GM12878 (cell line): ENCODE measurements at regions not wholly inside any gene's neighbourhood (a gene's known extent, or its start where the extent isn't known, plus 50 kb on each side); places are given as distances from the start of the nearest gene placed in this dataset.

ENCODE experiments used
- ATAC-seq: fragments of 200-7000 bp; cut with Tn5 transposase; 3 replicates; pipeline ENCODE4 v1.9.1; 2020; ENCODE audit warnings: mild to moderate bottlenecking, moderate library complexity
- BruUV-seq: library from RNA; stranded (reverse); fragments of 400-500 nt; replicated peaks from 2 replicates; lab custom pipeline; 2021; lab: Mats Ljungman, UMichigan
- CTCF ChIA-PET: fragments of 300-600 bp; sonication (Branson Sonifier 250); formaldehyde crosslinking; extraction: SDS; loops from one replicate; lab custom pipeline; 2021; ENCODE audit warnings: inconsistent platforms; lab: Yijun Ruan, JAX
- POLR2A ChIA-PET: fragments of 350-600 bp; formaldehyde crosslinking; extraction: SDS; loops from one replicate; lab custom pipeline; 2021; ENCODE audit warnings: inconsistent platforms; lab: Charles Lee
- RAD21 ChIA-PET: fragments of 300-600 bp; sonication (Branson Sonifier 250); formaldehyde crosslinking; loops from one replicate; lab custom pipeline; 2023; ENCODE audit warnings: antibody characterized with exemption; ENCODE audit not compliant: unreplicated experiment; lab: Charles Lee
- SMC1A ChIA-PET: fragments of 300-600 bp; sonication (Branson Sonifier 250); formaldehyde crosslinking; loops from one replicate; lab custom pipeline; 2023; ENCODE audit not compliant: unreplicated experiment, uncharacterized antibody; lab: Charles Lee
- DNase-seq: peaks from one replicate; pipeline ENCODE4 v3.0.0-alpha.2; 2011; ENCODE audit warnings: low read depth, low spot score
- FAIRE-seq: peaks from 3 replicates; lab custom pipeline; 2011; peaks lifted over from hg19 to GRCh38; lab: Jason Lieb, UNC
- H2AFZ ChIP-seq: 2 replicates; pipeline ENCODE4 v1.6.0; 2011; ENCODE audit warnings: low read depth, low read length, control low read depth; ENCODE audit not compliant: control insufficient read depth
- H3K27ac ChIP-seq: 2 replicates; pipeline ENCODE4 v1.5.1; 2011; ENCODE audit warnings: control low read depth; ENCODE audit not compliant: control insufficient read depth, insufficient read depth
- H3K27me3 ChIP-seq, 2 experiments: replicated peaks in 1 of 2; 2 replicates each; pipeline versions ENCODE4 v1.6.0 to v1.6.1; 2011; ENCODE audit warnings: low read length in 1 of 2; ENCODE audit not compliant: control insufficient read depth in 2 of 2, insufficient read depth in 2 of 2
- H3K36me3 ChIP-seq, 2 experiments: 2 replicates each; pipeline ENCODE4 v1.5.1; 2011; ENCODE audit warnings: low read length in 1 of 2; ENCODE audit not compliant: control insufficient read depth in 2 of 2, insufficient read depth in 2 of 2
- H3K4me1 ChIP-seq: 2 replicates; pipeline ENCODE4 v1.6.1; 2011; ENCODE audit warnings: mild to moderate bottlenecking, low read length, moderate library complexity, mixed read lengths; ENCODE audit not compliant: control insufficient read depth, insufficient read depth
- H3K4me2 ChIP-seq: 2 replicates; pipeline ENCODE4 v1.6.0; 2011; ENCODE audit warnings: control low read depth; ENCODE audit not compliant: control insufficient read depth, insufficient read depth
- H3K4me3 ChIP-seq: fragments of 200-600 bp; sonication (generic); 2 replicates; pipeline ENCODE4 v1.5.1; 2016
- H3K79me2 ChIP-seq: 2 replicates; pipeline ENCODE4 v1.6.0; 2011; ENCODE audit warnings: low read length; ENCODE audit not compliant: control insufficient read depth, insufficient read depth
- H3K9ac ChIP-seq: 2 replicates; pipeline ENCODE4 v1.8.0; 2011; ENCODE audit warnings: low read length, control low read depth, mixed read lengths; ENCODE audit not compliant: control insufficient read depth, insufficient read depth
- H3K9me3 ChIP-seq: replicated peaks from 3 replicates; pipeline ENCODE4 v1.5.1; 2011; ENCODE audit warnings: mild to moderate bottlenecking, low read length; ENCODE audit not compliant: control insufficient read depth, insufficient read depth
- H4K20me1 ChIP-seq: 2 replicates; pipeline ENCODE4 v1.6.0; 2011; ENCODE audit not compliant: control insufficient read depth, insufficient read depth
- BRCA1 ChIP-seq: IDR thresholded peaks from 2 replicates; pipeline ENCODE4 v1.6.1; 2011; ENCODE audit warnings: low read depth, low read length, improper control_type of control experiment
- CHD4 ChIP-seq: fragments of 200-600 bp; sonication (generic); IDR thresholded peaks from 2 replicates; pipeline ENCODE4 v1.6.1; 2016; ENCODE audit warnings: mild to moderate bottlenecking
- EED ChIP-seq: sonication (generic); IDR thresholded peaks from 2 replicates; pipeline ENCODE4 v1.6.1; 2016; ENCODE audit warnings: antibody characterized with exemption, low read depth
- LARP7 ChIP-seq: fragments of 450-650 bp; IDR thresholded peaks from 2 replicates; pipeline ENCODE4 v1.6.1; 2017; ENCODE audit warnings: mild to moderate bottlenecking
- NR2F1 ChIP-seq: fragments of 450-650 bp; conservative IDR thresholded peaks from 2 replicates; pipeline ENCODE4 v1.6.1; 2017; ENCODE audit warnings: mild to moderate bottlenecking
- PML ChIP-seq: IDR thresholded peaks from 2 replicates; pipeline ENCODE4 v1.6.1; 2012; ENCODE audit warnings: low read length, inconsistent platforms
- ZNF24 ChIP-seq: fragments of 450-650 bp; IDR thresholded peaks from 2 replicates; pipeline ENCODE4 v1.6.1; 2017; ENCODE audit warnings: antibody characterized with exemption, mild to moderate bottlenecking
- WGBS: methylation state at CpG from one replicate; pipeline ENCODE4 v1.1.6; 2016; ENCODE audit warnings: low lambda C conversion rate; ENCODE audit not compliant: insufficient replicate concordance, insufficient coverage; ENCODE audit errors: missing lambda C conversion rate; 5-methylcytosine and 5-hydroxymethylcytosine counted together
- in situ Hi-C: fragments of 300-500 bp; cut with MboI; formaldehyde crosslinking; loops from 9 replicates; pipeline ENCODE4 v1.14.3; 2018; ENCODE audit warnings: mixed read lengths
- intact Hi-C: fragments of 100-400 bp; cut with micrococcal nuclease; formaldehyde crosslinking; loops from one replicate; pipeline ENCODE4 v1.14.2; 2022; ENCODE audit not compliant: unreplicated experiment
- TF ChIP-seq, protein P1 (sequence below): fragments of 450-650 bp; conservative IDR thresholded peaks from 2 replicates; pipeline ENCODE4 v1.6.1; 2017; ENCODE audit warnings: mild to moderate bottlenecking, moderate library complexity

DNA sequence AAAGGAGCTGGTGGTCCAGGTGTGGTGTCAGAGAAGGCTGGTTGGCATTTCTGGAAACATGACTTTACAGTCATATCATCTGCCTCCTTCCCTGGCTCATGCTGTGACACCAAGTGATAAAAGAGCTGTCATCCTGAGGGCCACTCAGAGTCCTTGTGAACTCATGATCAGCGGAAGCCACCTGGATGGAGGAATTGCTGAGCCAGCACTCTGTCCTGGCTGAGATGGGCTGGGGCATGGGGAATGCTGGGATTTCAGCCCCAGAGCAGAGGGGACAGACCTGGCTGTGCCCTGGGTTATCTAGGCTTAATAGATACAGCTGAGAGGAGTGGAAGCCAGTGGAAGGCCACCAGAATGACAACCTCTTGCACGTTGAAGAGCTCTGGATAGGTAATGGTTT lies 214.3 kb downstream of the DHX35 start (continued):
- TF ChIP-seq, protein P1, sequence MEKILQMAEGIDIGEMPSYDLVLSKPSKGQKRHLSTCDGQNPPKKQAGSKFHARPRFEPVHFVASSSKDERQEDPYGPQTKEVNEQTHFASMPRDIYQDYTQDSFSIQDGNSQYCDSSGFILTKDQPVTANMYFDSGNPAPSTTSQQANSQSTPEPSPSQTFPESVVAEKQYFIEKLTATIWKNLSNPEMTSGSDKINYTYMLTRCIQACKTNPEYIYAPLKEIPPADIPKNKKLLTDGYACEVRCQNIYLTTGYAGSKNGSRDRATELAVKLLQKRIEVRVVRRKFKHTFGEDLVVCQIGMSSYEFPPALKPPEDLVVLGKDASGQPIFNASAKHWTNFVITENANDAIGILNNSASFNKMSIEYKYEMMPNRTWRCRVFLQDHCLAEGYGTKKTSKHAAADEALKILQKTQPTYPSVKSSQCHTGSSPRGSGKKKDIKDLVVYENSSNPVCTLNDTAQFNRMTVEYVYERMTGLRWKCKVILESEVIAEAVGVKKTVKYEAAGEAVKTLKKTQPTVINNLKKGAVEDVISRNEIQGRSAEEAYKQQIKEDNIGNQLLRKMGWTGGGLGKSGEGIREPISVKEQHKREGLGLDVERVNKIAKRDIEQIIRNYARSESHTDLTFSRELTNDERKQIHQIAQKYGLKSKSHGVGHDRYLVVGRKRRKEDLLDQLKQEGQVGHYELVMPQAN = no peak
- TF ChIP-seq LARP7 = no peak
- no peak for TF ChIP-seq BRCA1
- no peak for TF ChIP-seq ZNF24
- no peak for TF ChIP-seq CHD4
- no peak for TF ChIP-seq PML

DNA sequence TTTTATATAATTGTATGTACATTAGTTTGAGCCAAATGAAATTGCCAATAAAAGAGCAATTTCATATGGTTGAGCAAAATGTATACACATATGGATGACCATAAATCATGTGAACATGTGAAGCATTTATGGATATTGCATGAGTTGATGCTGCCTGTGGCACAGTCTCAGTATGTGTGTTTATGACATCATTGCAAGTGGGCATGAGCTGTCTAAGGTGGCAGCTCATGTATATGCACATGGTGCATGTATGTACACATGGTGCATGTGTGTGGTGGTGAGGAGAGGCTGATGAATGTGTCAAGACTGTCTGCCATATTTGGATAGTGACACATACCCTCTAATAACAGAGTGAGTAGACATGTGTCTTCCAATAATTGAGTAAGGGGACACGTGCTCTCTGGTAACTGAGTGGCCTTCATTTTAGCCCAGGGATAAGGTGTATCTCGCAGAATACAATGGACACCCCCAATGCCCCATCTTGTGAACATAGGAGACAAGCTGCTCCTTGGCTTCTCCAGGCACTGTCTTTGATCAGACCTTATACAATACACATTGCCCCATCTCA lies 208.8 kb downstream of the DHX35 start:
- 29% methylated on average over 2 of the region's 2 CpGs for WGBS
- Histone ChIP-seq H3K36me3 (no peaks in the 10 kb centered on the region), H3K27me3 (no peaks in the 10 kb centered on the region), H3K9ac (no peak overlapping the region), H3K4me1 (no peaks in the 10 kb centered on the region), H3K9me3 (no peaks in the 10 kb centered on the region; the same call in 2 of the 3 replicates), H3K4me3 (no peak overlapping the region), H3K79me2 (no peaks in the 10 kb centered on the region), H3K27ac (no peak overlapping the region), H2AFZ (no peak overlapping the region), H4K20me1 (no peaks in the 10 kb centered on the region; the same call in 1 of the 2 replicates), H3K4me2 (no peak overlapping the region)
- ChIA-PET POLR2A (no interaction called here), RAD21 (no interaction called here), SMC1A (no interaction called here), CTCF (no interaction called here)
- in situ Hi-C loops (no loop called here), intact Hi-C loops (no loop called here)
- no peak for DNase-seq
- FAIRE-seq = no peak
- BruUV-seq = no TSS peak
- TF ChIP-seq NR2F1 (no peak), EED (no peak)
- no peak for ATAC-seq
